ENCODE measurements at regions not wholly inside any gene's neighbourhood (a gene's known extent, or its start where the extent isn't known, plus 50 kb on each side); places are given as distances from the start of the nearest gene placed in this dataset.

GRCh38 chr20:57910716-57911115 is 200.9 kb upstream of the PMEPA1 start:
- TF ChIP-seq, protein P1, sequence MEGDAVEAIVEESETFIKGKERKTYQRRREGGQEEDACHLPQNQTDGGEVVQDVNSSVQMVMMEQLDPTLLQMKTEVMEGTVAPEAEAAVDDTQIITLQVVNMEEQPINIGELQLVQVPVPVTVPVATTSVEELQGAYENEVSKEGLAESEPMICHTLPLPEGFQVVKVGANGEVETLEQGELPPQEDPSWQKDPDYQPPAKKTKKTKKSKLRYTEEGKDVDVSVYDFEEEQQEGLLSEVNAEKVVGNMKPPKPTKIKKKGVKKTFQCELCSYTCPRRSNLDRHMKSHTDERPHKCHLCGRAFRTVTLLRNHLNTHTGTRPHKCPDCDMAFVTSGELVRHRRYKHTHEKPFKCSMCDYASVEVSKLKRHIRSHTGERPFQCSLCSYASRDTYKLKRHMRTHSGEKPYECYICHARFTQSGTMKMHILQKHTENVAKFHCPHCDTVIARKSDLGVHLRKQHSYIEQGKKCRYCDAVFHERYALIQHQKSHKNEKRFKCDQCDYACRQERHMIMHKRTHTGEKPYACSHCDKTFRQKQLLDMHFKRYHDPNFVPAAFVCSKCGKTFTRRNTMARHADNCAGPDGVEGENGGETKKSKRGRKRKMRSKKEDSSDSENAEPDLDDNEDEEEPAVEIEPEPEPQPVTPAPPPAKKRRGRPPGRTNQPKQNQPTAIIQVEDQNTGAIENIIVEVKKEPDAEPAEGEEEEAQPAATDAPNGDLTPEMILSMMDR (IDR thresholded peaks at IDR 0.05): no peak
- TF ChIP-seq POLR2A (IDR thresholded peaks at IDR 0.05): no peak

Measured in breast epithelium (tissue), 3 donors.